Activated naive CD4-positive, alpha-beta T cell treated with anti-CD3 and anti-CD28 coated beads, Interleukin-2, amount 50 U/mL, for 24 hours (primary cell): ENCODE measurements at regions not wholly inside any gene's neighbourhood (a gene's known extent, or its start where the extent isn't known, plus 50 kb on each side); places are given as distances from the start of the nearest gene placed in this dataset.

Experiments
- H3K27ac Mint-ChIP-seq: one replicate; pipeline ENCODE4 v1.8.0; 2021; ENCODE audit warnings: mild to moderate bottlenecking, mixed read lengths
- H3K27me3 Mint-ChIP-seq: one replicate; pipeline ENCODE4 v1.8.0; 2021; ENCODE audit warnings: mixed read lengths
- H3K36me3 Mint-ChIP-seq: one replicate; pipeline ENCODE4 v1.8.0; 2021; ENCODE audit warnings: mixed read lengths
- H3K4me1 Mint-ChIP-seq: one replicate; pipeline ENCODE4 v1.8.0; 2021; ENCODE audit warnings: mixed read lengths
- H3K4me3 Mint-ChIP-seq: one replicate; pipeline ENCODE4 v1.8.0; 2021; ENCODE audit warnings: mild to moderate bottlenecking, mixed read lengths
- H3K9me3 Mint-ChIP-seq: one replicate; pipeline ENCODE4 v1.8.0; 2021; ENCODE audit warnings: mixed read lengths

GRCh38 chr4:36471903-36472302, 190.5 kb downstream of the DTHD1 start:
- Mint-ChIP-seq H3K27me3 (peaks cover 5% of the 10 kb centered on the region), H3K36me3 (no peaks in the 10 kb centered on the region), H3K27ac (no peak overlapping the region), H3K9me3 (no peaks in the 10 kb centered on the region), H3K4me3 (no peak overlapping the region), H3K4me1 (no peaks in the 10 kb centered on the region)

GRCh38 chr4:36476135-36476534, 194.7 kb downstream of the DTHD1 start:
- Mint-ChIP-seq H3K27me3 (peaks cover 1% of the 10 kb centered on the region), H3K9me3 (no peaks in the 10 kb centered on the region), H3K36me3 (no peaks in the 10 kb centered on the region), H3K4me1 (no peaks in the 10 kb centered on the region), H3K4me3 (no peak overlapping the region), H3K27ac (no peak overlapping the region)

GRCh38 chr4:36477861-36478260, 196.4 kb downstream of the DTHD1 start:
- H3K27me3 Mint-ChIP-seq: peaks cover 1% of the 10 kb centered on the region
- H3K27ac Mint-ChIP-seq: no peak overlapping the region

GRCh38 chr4:36485885-36486284, 204.5 kb downstream of the DTHD1 start:
- no peak overlapping the region for H3K4me3 Mint-ChIP-seq

More at GRCh38 chr4:36477861-36478260, 196.4 kb downstream of the DTHD1 start:
- Mint-ChIP-seq H3K4me3 (no peak overlapping the region), H3K9me3 (no peaks in the 10 kb centered on the region), H3K4me1 (no peaks in the 10 kb centered on the region), H3K36me3 (no peaks in the 10 kb centered on the region)

GRCh38 chr4:36489798-36490197, 208.4 kb downstream of the DTHD1 start:
- Mint-ChIP-seq H3K9me3 (no peaks in the 10 kb centered on the region), H3K4me3 (no peak overlapping the region), H3K36me3 (no peaks in the 10 kb centered on the region), H3K27ac (no peak overlapping the region), H3K27me3 (peaks cover 4% of the 10 kb centered on the region), H3K4me1 (no peaks in the 10 kb centered on the region)

More at GRCh38 chr4:36485885-36486284, 204.5 kb downstream of the DTHD1 start:
- H3K27ac Mint-ChIP-seq: no peak overlapping the region
- H3K27me3 Mint-ChIP-seq: peaks cover 6% of the 10 kb centered on the region
- H3K36me3 Mint-ChIP-seq: no peaks in the 10 kb centered on the region
- H3K9me3 Mint-ChIP-seq: no peaks in the 10 kb centered on the region
- no peaks in the 10 kb centered on the region for H3K4me1 Mint-ChIP-seq

GRCh38 chr4:36492041-36492440, 210.6 kb downstream of the DTHD1 start:
- H3K36me3 Mint-ChIP-seq: no peaks in the 10 kb centered on the region
- H3K4me3 Mint-ChIP-seq: no peak overlapping the region
- peaks cover 2% of the 10 kb centered on the region for H3K27me3 Mint-ChIP-seq
- no peaks in the 10 kb centered on the region for H3K9me3 Mint-ChIP-seq
- H3K4me1 Mint-ChIP-seq: no peaks in the 10 kb centered on the region
- H3K27ac Mint-ChIP-seq: no peak overlapping the region

GRCh38 chr4:36492590-36492989, 211.2 kb downstream of the DTHD1 start:
- Mint-ChIP-seq H3K27ac (no peak overlapping the region), H3K36me3 (no peaks in the 10 kb centered on the region), H3K9me3 (no peaks in the 10 kb centered on the region), H3K4me1 (no peaks in the 10 kb centered on the region), H3K27me3 (peaks cover 2% of the 10 kb centered on the region), H3K4me3 (no peak overlapping the region)

GRCh38 chr4:36493251-36493650, 211.8 kb downstream of the DTHD1 start:
- Mint-ChIP-seq H3K27me3 (peaks cover 2% of the 10 kb centered on the region), H3K27ac (no peak overlapping the region), H3K36me3 (no peaks in the 10 kb centered on the region), H3K4me3 (no peak overlapping the region), H3K4me1 (no peaks in the 10 kb centered on the region), H3K9me3 (no peaks in the 10 kb centered on the region)

- Mint-ChIP-seq H3K27ac (no peak overlapping the region), H3K27me3 (peaks cover 2% of the 10 kb centered on the region), H3K4me3 (no peak overlapping the region), H3K36me3 (no peaks in the 10 kb centered on the region), H3K4me1 (no peaks in the 10 kb centered on the region), H3K9me3 (no peaks in the 10 kb centered on the region)
Observed at GRCh38 chr4:36494016-36494415, 212.6 kb downstream of the DTHD1 start.

GRCh38 chr4:36494747-36495146, 213.3 kb downstream of the DTHD1 start:
- Mint-ChIP-seq H3K4me1 (no peaks in the 10 kb centered on the region), H3K27ac (no peak overlapping the region), H3K4me3 (no peak overlapping the region), H3K9me3 (no peaks in the 10 kb centered on the region), H3K27me3 (peaks cover 2% of the 10 kb centered on the region), H3K36me3 (no peaks in the 10 kb centered on the region)

GRCh38 chr4:36502350-36502749, 220.9 kb downstream of the DTHD1 start:
- peaks cover 3% of the 10 kb centered on the region for H3K27me3 Mint-ChIP-seq
- H3K36me3 Mint-ChIP-seq: no peaks in the 10 kb centered on the region
- H3K27ac Mint-ChIP-seq: no peak overlapping the region
- no peaks in the 10 kb centered on the region for H3K4me1 Mint-ChIP-seq
- H3K4me3 Mint-ChIP-seq: no peak overlapping the region
- H3K9me3 Mint-ChIP-seq: no peaks in the 10 kb centered on the region

- Mint-ChIP-seq H3K27me3 (peaks cover 1% of the 10 kb centered on the region), H3K4me3 (no peak overlapping the region), H3K9me3 (no peaks in the 10 kb centered on the region), H3K27ac (no peak overlapping the region), H3K4me1 (no peaks in the 10 kb centered on the region), H3K36me3 (no peaks in the 10 kb centered on the region)
Observed at GRCh38 chr4:36508394-36508793, 227.0 kb downstream of the DTHD1 start.

GRCh38 chr4:36509845-36510244, 228.4 kb downstream of the DTHD1 start:
- H3K27ac Mint-ChIP-seq: no peak overlapping the region

GRCh38 chr4:36511785-36512184, 230.4 kb downstream of the DTHD1 start:
- Mint-ChIP-seq H3K27me3 (peaks cover 2% of the 10 kb centered on the region), H3K36me3 (no peaks in the 10 kb centered on the region), H3K27ac (no peak overlapping the region), H3K9me3 (no peaks in the 10 kb centered on the region), H3K4me3 (no peak overlapping the region), H3K4me1 (no peaks in the 10 kb centered on the region)

More at GRCh38 chr4:36509845-36510244, 228.4 kb downstream of the DTHD1 start:
- no peak overlapping the region for H3K4me3 Mint-ChIP-seq
- peaks cover 3% of the 10 kb centered on the region for H3K27me3 Mint-ChIP-seq
- no peaks in the 10 kb centered on the region for H3K36me3 Mint-ChIP-seq
- no peaks in the 10 kb centered on the region for H3K4me1 Mint-ChIP-seq
- H3K9me3 Mint-ChIP-seq: no peaks in the 10 kb centered on the region

GRCh38 chr4:36516522-36517095, 235.2 kb downstream of the DTHD1 start:
- Mint-ChIP-seq H3K4me1 (no peaks in the 10 kb centered on the region), H3K4me3 (no peak overlapping the region), H3K27ac (no peak overlapping the region), H3K36me3 (no peaks in the 10 kb centered on the region), H3K9me3 (peaks cover 4% of the 10 kb centered on the region), H3K27me3 (peaks cover 4% of the 10 kb centered on the region)

- Mint-ChIP-seq H3K27ac (no peak overlapping the region), H3K4me1 (no peaks in the 10 kb centered on the region), H3K4me3 (no peak overlapping the region), H3K36me3 (no peaks in the 10 kb centered on the region), H3K9me3 (peaks cover 28% of the 10 kb centered on the region), H3K27me3 (peaks cover 3% of the 10 kb centered on the region)
Observed at GRCh38 chr4:36523182-36523581, 241.8 kb downstream of the DTHD1 start.
